GM19238 (cell line): ENCODE measurements at regions not wholly inside any gene's neighbourhood (a gene's known extent, or its start where the extent isn't known, plus 50 kb on each side); places are given as distances from the start of the nearest gene placed in this dataset.
"Not testable (repeated sequence)": the region's sequence is repeated elsewhere in the genome, so short reads cannot be mapped to it uniquely, and the experiment has no call there.

Experiments
- DNase-seq: peaks from one replicate; pipeline ENCODE4 v3.0.0; 2011; ENCODE audit warnings: low spot score; ENCODE audit not compliant: insufficient read length

DNA sequence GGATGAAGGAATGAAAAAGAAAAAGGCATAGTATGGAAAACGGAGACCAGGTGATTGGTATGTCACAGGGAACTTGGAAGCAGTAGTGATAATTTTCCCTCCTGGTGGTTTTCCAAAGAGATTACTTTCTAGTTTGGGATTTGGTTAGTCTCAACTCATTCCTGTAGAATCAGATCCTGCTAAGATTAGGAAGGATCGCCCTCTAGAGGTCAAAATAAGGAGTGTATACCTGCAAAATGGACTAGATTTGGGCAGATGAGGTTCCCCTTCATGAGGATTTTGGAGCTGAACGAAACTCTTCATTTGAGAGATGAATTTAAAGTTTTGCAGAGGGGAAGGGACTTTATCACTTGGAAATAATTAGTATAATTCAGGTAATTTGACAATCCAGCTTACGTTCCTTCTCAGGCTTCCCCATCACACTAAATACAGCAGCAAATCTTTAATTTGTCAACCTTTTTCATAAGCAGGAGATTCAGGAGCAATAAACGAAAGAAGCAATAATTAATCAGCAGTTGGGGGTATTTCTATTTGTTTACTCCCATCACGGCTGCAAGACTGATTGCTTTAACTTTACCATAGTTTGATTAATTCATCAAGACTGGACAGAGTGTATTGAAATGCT is 65.2 kb downstream of the CCDC195 start:
- peak; percentile 16 for DNase-seq

DNA sequence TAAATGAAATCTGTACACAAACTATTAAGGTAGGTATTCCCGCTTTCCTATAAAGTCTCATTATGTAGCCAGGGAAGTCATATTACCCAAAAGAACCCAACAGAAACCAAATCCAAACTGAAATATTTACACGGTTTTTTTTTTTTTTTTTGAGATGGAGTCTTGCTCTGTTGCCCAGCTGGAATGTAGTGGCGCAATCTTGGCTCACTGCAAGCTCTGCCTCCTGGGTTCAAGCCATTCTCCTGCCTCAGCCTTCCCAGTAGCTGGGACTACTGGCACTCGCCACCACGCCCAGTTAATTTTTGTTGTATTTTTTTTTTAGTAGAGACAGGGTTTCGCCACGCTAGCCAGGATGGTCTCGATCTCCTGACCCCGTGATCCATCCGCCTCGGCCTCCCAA is 62.5 kb upstream of the CUL3 start:
- DNase-seq, result not testable (repeated sequence)

DNA sequence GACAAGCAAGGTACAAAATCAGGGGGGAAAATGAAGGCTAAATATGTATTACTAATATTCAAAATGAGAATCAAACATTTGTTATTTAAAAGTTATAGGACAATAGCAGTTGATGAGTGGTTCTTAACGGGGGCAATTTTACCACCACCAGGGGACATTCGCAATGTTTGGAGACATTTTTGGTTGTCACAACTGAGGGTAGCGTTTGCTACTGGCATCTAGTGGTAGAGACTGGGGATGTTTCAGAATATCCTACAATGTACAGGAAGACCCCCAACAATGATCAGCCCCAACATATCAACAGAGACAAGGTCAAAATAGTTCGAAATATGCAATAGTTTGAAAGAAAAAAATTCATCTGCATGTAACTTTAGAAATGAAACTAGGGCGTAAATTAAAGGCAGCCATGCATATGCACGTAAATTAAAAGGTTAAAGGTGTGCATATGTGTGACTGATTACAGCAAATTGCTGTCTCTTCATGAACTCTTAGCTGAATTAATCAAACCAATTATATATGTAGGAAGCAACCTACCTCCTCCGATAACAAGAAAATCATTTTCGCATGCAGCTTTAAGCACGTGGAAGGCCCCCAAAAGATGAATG is 61.2 kb upstream of the CUL3 start:
- DNase-seq, result no peak

DNA sequence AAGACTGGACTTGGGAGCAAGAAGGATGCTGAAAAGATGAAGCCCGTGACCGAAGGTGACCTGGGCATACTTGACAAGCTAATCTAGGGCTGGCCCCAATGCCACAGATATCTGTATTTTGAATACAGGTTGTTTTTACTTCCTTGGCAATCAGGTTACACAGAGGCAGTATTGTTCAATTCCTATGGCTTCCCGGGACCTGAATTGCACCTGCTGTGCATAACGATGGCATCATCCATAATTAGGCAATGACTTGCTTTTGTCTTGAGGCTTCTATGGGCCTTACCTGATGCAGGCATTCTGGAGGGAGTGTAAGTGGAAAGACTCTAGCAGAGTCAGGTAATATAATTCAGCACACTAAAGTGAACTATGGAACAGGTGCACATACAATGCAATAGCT is 60.6 kb upstream of the CUL3 start:
- DNase-seq, result no peak

DNA sequence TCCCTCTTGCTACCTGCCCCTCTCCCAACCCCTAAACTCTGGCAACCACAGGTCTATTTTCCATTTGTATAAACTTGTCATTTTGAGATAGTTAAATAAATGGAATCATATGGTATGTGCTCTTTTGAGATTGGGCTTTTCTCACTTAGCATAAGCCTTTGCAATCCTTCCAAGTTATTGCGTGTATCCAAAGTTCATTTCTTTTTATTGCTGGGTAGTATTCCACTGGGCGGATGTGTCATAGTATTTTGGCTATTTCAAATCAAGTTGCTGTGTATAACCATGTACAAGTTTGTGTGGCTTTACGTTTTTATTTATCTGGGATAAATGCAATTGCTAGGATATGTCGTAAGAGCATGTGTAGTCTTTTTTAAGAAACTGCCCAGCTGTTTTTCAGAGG is 55.5 kb upstream of the CUL3 start:
- no peak for DNase-seq

DNA sequence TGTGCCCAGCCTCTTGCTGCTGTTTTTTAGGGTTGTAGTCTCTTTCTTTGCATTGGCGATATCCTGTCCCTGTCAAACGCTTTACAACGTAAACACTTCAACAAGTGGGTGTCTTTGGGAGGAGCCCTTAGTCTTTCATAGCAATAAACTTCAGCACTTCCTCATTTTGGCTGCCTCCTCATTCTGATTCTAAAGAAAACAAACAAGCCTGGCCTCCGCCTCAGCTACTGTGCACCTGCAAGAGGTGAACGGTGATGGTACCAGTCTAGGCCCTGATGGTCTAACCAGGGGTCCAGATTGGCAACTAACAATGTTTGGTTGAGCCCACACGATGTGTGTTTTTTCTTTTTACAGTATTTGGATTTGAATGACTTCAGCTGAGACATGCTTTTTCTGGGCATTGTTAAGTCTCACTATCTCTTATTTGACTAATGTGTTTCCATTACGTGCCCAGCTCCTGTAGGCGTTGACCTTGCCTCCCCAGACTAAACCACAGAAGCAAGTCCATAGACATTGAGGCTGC is 53.2 kb upstream of the CUL3 start:
- DNase-seq, result peak; percentile 23
